Cardiac muscle cell (in vitro differentiated cells and primary cell): ENCODE measurements at regions not wholly inside any gene's neighbourhood (a gene's known extent, or its start where the extent isn't known, plus 50 kb on each side); places are given as distances from the start of the nearest gene placed in this dataset.
A peak's percentile ranks its signal among the peaks of the same experiment; 100 is the strongest.

Experiments used
- DNase-seq, 2 donors: peaks; one replicate each; pipeline versions ENCODE4 v3.0.0 to v3.0.0-alpha.2; 2010 to 2017; ENCODE audit warnings: low read depth in 1 of 2, low spot score in 1 of 2
- H3K27ac ChIP-seq: fragments of 200-600 bp; sonication (generic); 2 replicates; pipeline ENCODE4 v1.5.1; 2016
- H3K27me3 ChIP-seq: fragments of 200-600 bp; sonication (generic); 2 replicates; pipeline ENCODE4 v1.6.0; 2016; ENCODE audit warnings: control low read depth
- H3K36me3 ChIP-seq: fragments of 200-600 bp; sonication (generic); 2 replicates; pipeline ENCODE4 v1.5.1; 2016; ENCODE audit warnings: control low read depth
- H3K4me1 ChIP-seq: fragments of 200-600 bp; sonication (generic); 2 replicates; pipeline ENCODE4 v1.8.1; 2017; ENCODE audit warnings: low read depth, mild to moderate bottlenecking, mixed run types
- H3K4me3 ChIP-seq: fragments of 200-600 bp; sonication (generic); 2 replicates; pipeline ENCODE4 v1.5.1; 2016; ENCODE audit warnings: mild to moderate bottlenecking
- H3K9me3 ChIP-seq: fragments of 200-600 bp; sonication (generic); 2 replicates; pipeline ENCODE4 v1.5.1; 2017; ENCODE audit warnings: low read depth, mild to moderate bottlenecking, control low read depth
- CTCF ChIP-seq: IDR thresholded peaks from 2 replicates; pipeline ENCODE4 v1.5.1; 2012; ENCODE audit warnings: low read depth, mild to moderate bottlenecking, low read length

- Histone ChIP-seq H3K36me3 (no peaks in the 10 kb centered on the region), H3K27me3 (no peaks in the 10 kb centered on the region)
Measured at GRCh38 chr4:137333031-137333430, 199.3 kb downstream of the PCDH18 start.

GRCh38 chr4:137312257-137312656 lies 220.0 kb downstream of the PCDH18 start:
- no peaks in the 10 kb centered on the region for H3K36me3 ChIP-seq
- no peaks in the 10 kb centered on the region for H3K9me3 ChIP-seq
- H3K27ac ChIP-seq = no peak overlapping the region
- no peak overlapping the region for H3K4me3 ChIP-seq
- DNase-seq = peak in 1 of 2 donors; percentile 30
- H3K27me3 ChIP-seq = no peaks in the 10 kb centered on the region
- H3K4me1 ChIP-seq = no peaks in the 10 kb centered on the region
- TF ChIP-seq CTCF = no peak

More at GRCh38 chr4:137333031-137333430, 199.3 kb downstream of the PCDH18 start:
- Histone ChIP-seq H3K4me3 (no peak overlapping the region), H3K27ac (no peak overlapping the region), H3K4me1 (no peaks in the 10 kb centered on the region), H3K9me3 (no peaks in the 10 kb centered on the region)
- DNase-seq = no peak
- no peak for TF ChIP-seq CTCF

- Histone ChIP-seq H3K4me1 (no peaks in the 10 kb centered on the region), H3K9me3 (no peaks in the 10 kb centered on the region), H3K27ac (no peak overlapping the region), H3K4me3 (no peak overlapping the region), H3K27me3 (no peaks in the 10 kb centered on the region), H3K36me3 (no peaks in the 10 kb centered on the region)
- TF ChIP-seq CTCF = no peak
- DNase-seq = peak in 1 of 2 donors; percentile 87
Measured at GRCh38 chr4:137310593-137311490, 221.5 kb downstream of the PCDH18 start.

- peak in 1 of 2 donors; percentile 50 for DNase-seq
- no peak overlapping the region for H3K27ac ChIP-seq
- no peaks in the 10 kb centered on the region for H3K4me1 ChIP-seq
- no peaks in the 10 kb centered on the region for H3K27me3 ChIP-seq
- no peaks in the 10 kb centered on the region for H3K9me3 ChIP-seq
- no peak overlapping the region for H3K4me3 ChIP-seq
- no peaks in the 10 kb centered on the region for H3K36me3 ChIP-seq
- TF ChIP-seq CTCF = no peak
Measured at GRCh38 chr4:137310166-137310565, 222.1 kb downstream of the PCDH18 start.

GRCh38 chr4:137309424-137309823 lies 222.9 kb downstream of the PCDH18 start:
- no peak for TF ChIP-seq CTCF
- DNase-seq = no peak
- Histone ChIP-seq H3K27ac (no peak overlapping the region), H3K4me1 (no peaks in the 10 kb centered on the region), H3K36me3 (no peaks in the 10 kb centered on the region), H3K9me3 (no peaks in the 10 kb centered on the region), H3K27me3 (no peaks in the 10 kb centered on the region), H3K4me3 (no peak overlapping the region)
